HCT116 (cell line): ENCODE measurements at regions not wholly inside any gene's neighbourhood (a gene's known extent, or its start where the extent isn't known, plus 50 kb on each side); places are given as distances from the start of the nearest gene placed in this dataset.

Source experiments
- ATAC-seq: fragments of 200-7000 bp; cut with Tn5 transposase; 2 replicates; pipeline ENCODE4 v1.9.1; 2020; ENCODE audit warnings: mild to moderate bottlenecking, moderate library complexity
- BruUV-seq: library from RNA; stranded (reverse); fragments of 400-500 nt; replicated peaks from 2 replicates; lab custom pipeline; 2021; lab: Mats Ljungman, UMichigan
- CTCF ChIA-PET: fragments of 300-600 bp; sonication (Branson Sonifier 250); formaldehyde crosslinking; loops from one replicate; lab custom pipeline; 2021; ENCODE audit warnings: antibody characterized with exemption; lab: Charles Lee
- POLR2A ChIA-PET: fragments of 300-600, 350-600 bp; sonication (Branson Sonifier 250); formaldehyde crosslinking; loops from one replicate; lab custom pipeline; 2021; ENCODE audit warnings: antibody characterized with exemption; lab: Charles Lee
- RAD21 ChIA-PET, 2 experiments: fragments of 300-600 bp; sonication (Branson Sonifier 250); formaldehyde crosslinking; loops; one replicate each; lab custom pipeline; 2023; ENCODE audit warnings: low total read pairs in 2 of 2; ENCODE audit not compliant: uncharacterized antibody in 2 of 2, unreplicated experiment in 2 of 2, low non-redundant PET in 1 of 2; lab: Charles Lee
- DNase-seq: peaks from one replicate; pipeline ENCODE4 v3.0.0-alpha.2; 2010; ENCODE audit warnings: low read depth, low spot score
- H2AFZ ChIP-seq: fragments of 200-600 bp; shearing (Covaris generic), sonication (generic); 2 replicates; pipeline ENCODE4 v1.6.1; 2017; ENCODE audit warnings: low read depth, mixed run types, mixed read lengths, antibody characterized with exemption, low read length; ENCODE audit not compliant: poor library complexity, severe bottlenecking
- H3K27ac ChIP-seq: 2 replicates; pipeline ENCODE4 v1.5.1; 2012; ENCODE audit warnings: low read depth, low read length
- H3K27me3 ChIP-seq: fragments of 200-600 bp; sonication (generic); 2 replicates; pipeline ENCODE4 v1.6.1; 2016; ENCODE audit warnings: mixed run types, low read length, mixed read lengths; ENCODE audit not compliant: insufficient read depth
- H3K36me3 ChIP-seq, 2 experiments: fragments of 200-500 bp in 1 of 2; fragments of 200-600 bp in 1 of 2; sonication (Bioruptor generic) in 1 of 2; sonication (generic) in 1 of 2; 2 replicates each; pipeline versions ENCODE4 v1.5.1 to v1.6.1; 2014 to 2016; ENCODE audit warnings: low read length in 2 of 2, inconsistent platforms in 1 of 2, mixed read lengths in 1 of 2, mixed run types in 1 of 2; ENCODE audit not compliant: insufficient read depth in 2 of 2, control insufficient read depth in 1 of 2
- H3K4me1 ChIP-seq, 2 experiments: fragments of 200-600 bp in 1 of 2; sonication (generic) in 1 of 2; 2 replicates each; pipeline versions ENCODE4 v1.5.1 to v1.6.1; 2012 to 2017; ENCODE audit warnings: low read length in 2 of 2, inconsistent platforms in 1 of 2, mild to moderate bottlenecking in 1 of 2, mixed read lengths in 1 of 2, mixed run types in 1 of 2, moderate library complexity in 1 of 2; ENCODE audit not compliant: insufficient read depth in 2 of 2, control insufficient read depth in 1 of 2
- H3K4me2 ChIP-seq: fragments of 200-600 bp; sonication (generic); 2 replicates; pipeline ENCODE4 v1.6.1; 2017; ENCODE audit warnings: mixed run types, low read length, mixed read lengths
- H3K4me3 ChIP-seq, 2 experiments: fragments of 200-600 bp in 1 of 2; sonication (generic) in 1 of 2; replicated peaks in 1 of 2; 2 replicates each; pipeline ENCODE4 v1.5.1; 2011 to 2016; ENCODE audit warnings: low read length in 2 of 2, control low read depth in 1 of 2, low read depth in 1 of 2, mild to moderate bottlenecking in 1 of 2, mixed read lengths in 1 of 2, mixed run types in 1 of 2
- H3K79me2 ChIP-seq: fragments of 200-600 bp; sonication (generic); 2 replicates; pipeline ENCODE4 v1.6.1; 2017; ENCODE audit warnings: mild to moderate bottlenecking, mixed run types, low read length, moderate library complexity, mixed read lengths; ENCODE audit not compliant: insufficient read depth
- H3K9ac ChIP-seq: fragments of 200-600 bp; sonication (generic); 2 replicates; pipeline ENCODE4 v1.6.1; 2016; ENCODE audit warnings: low read length, mixed read lengths
- H3K9me2 ChIP-seq: fragments of 200-600 bp; sonication (generic), shearing (Covaris generic); 2 replicates; pipeline ENCODE4 v1.6.1; 2017; ENCODE audit warnings: mixed run types, mild to moderate bottlenecking, moderate library complexity; ENCODE audit not compliant: insufficient read depth
- H3K9me3 ChIP-seq, 2 experiments: fragments of 200-500 bp in 1 of 2; fragments of 200-600 bp in 1 of 2; sonication (Bioruptor generic) in 1 of 2; sonication (generic) in 1 of 2; 2 replicates each; pipeline ENCODE4 v1.6.1; 2014 to 2017; ENCODE audit warnings: low read length in 2 of 2, mixed read lengths in 2 of 2, inconsistent platforms in 1 of 2, low read depth in 1 of 2, mild to moderate bottlenecking in 1 of 2, mixed run types in 1 of 2, moderate library complexity in 1 of 2; ENCODE audit not compliant: control insufficient read depth in 1 of 2, insufficient read depth in 1 of 2
- H4K20me1 ChIP-seq: fragments of 200-600 bp; sonication (generic), shearing (Covaris generic); 2 replicates; pipeline ENCODE4 v1.6.1; 2017; ENCODE audit warnings: mixed run types, mild to moderate bottlenecking, moderate library complexity; ENCODE audit not compliant: insufficient read depth
- CBX3 ChIP-seq: IDR thresholded peaks from 2 replicates; pipeline ENCODE4 v1.6.1; 2012; ENCODE audit warnings: low read depth
- EGR1 ChIP-seq: IDR thresholded peaks from 2 replicates; pipeline ENCODE4 v1.6.1; 2012; ENCODE audit warnings: low read depth
- EZH2 ChIP-seq: fragments of 200-600 bp; sonication (generic); IDR thresholded peaks from 2 replicates; pipeline ENCODE4 v1.6.1; 2017; ENCODE audit warnings: antibody characterized with exemption, mixed run types
- EZH2phosphoT487 ChIP-seq: fragments of 200-600 bp; IDR thresholded peaks from 2 replicates; pipeline ENCODE4 v1.6.1; 2018; ENCODE audit warnings: antibody characterized with exemption, borderline replicate concordance
- FOSL1 ChIP-seq: IDR thresholded peaks from 2 replicates; pipeline ENCODE4 v1.6.1; 2012; ENCODE audit warnings: low read depth
- JUND ChIP-seq: IDR thresholded peaks from 2 replicates; pipeline ENCODE4 v1.6.1; 2012
- MAX ChIP-seq: IDR thresholded peaks from 2 replicates; pipeline ENCODE4 v1.6.1; 2012
- POLR2AphosphoS5 ChIP-seq: IDR thresholded peaks from 2 replicates; pipeline ENCODE4 v1.6.1; 2011; ENCODE audit warnings: mild to moderate bottlenecking, low read depth, low read length, moderate library complexity
- YY1 ChIP-seq: IDR thresholded peaks from 2 replicates; pipeline ENCODE4 v1.6.1; 2011; ENCODE audit warnings: low read length, low read depth, moderate library complexity, mild to moderate bottlenecking; ENCODE audit not compliant: insufficient replicate concordance; ENCODE audit errors: extremely low read depth
- ZFX ChIP-seq: fragments of 450-650 bp; IDR thresholded peaks from 2 replicates; pipeline ENCODE4 v1.6.1; 2017
- intact Hi-C: fragments of 100-400 bp; cut with micrococcal nuclease; formaldehyde crosslinking; loops from 2 replicates; pipeline ENCODE4 v1.10.0; 2022

GRCh38 chr15:69631005-69631404, 178.4 kb downstream of the RPLP1 start:
- ChIA-PET POLR2A (no interaction called here), CTCF (no interaction called here), RAD21 (no interaction called here)
- Histone ChIP-seq H2AFZ (no peak overlapping the region), H3K36me3 (no peaks in the 10 kb centered on the region), H3K4me1 (no peaks in the 10 kb centered on the region), H3K4me3 (no peak overlapping the region), H3K9ac (no peak overlapping the region), H3K79me2 (no peaks in the 10 kb centered on the region), H3K4me2 (no peak overlapping the region), H4K20me1 (no peaks in the 10 kb centered on the region), H3K9me2 (no peaks in the 10 kb centered on the region), H3K9me3 (no peaks in the 10 kb centered on the region; a peak in 1 of 4 replicates), H3K27ac (no peak overlapping the region), H3K27me3 (peaks cover 72% of the 10 kb centered on the region)
- no peak for TF ChIP-seq POLR2AphosphoS5
- TF ChIP-seq MAX: no peak
- TF ChIP-seq CBX3: no peak
- no peak for DNase-seq
- ATAC-seq: no peak
- BruUV-seq: no TSS peak
- intact Hi-C loops: no loop called here

GRCh38 chr15:69631978-69632377, 179.4 kb downstream of the RPLP1 start:
- RAD21 ChIA-PET: no interaction called here
- TF ChIP-seq EGR1: no peak
- TF ChIP-seq EZH2phosphoT487: no peak
- TF ChIP-seq MAX: no peak
- TF ChIP-seq ZFX: no peak
- TF ChIP-seq YY1: no peak
- no peak for TF ChIP-seq EZH2
- TF ChIP-seq FOSL1: no peak
- no peak for TF ChIP-seq JUND
- TF ChIP-seq POLR2AphosphoS5: no peak
- H3K9me3 ChIP-seq: no peaks in the 10 kb centered on the region; a peak in 1 of 4 replicates
- H3K79me2 ChIP-seq: no peaks in the 10 kb centered on the region
- no peaks in the 10 kb centered on the region for H4K20me1 ChIP-seq
- ATAC-seq: no peak
- POLR2A ChIA-PET: no interaction called here
- no peaks in the 10 kb centered on the region for H3K4me1 ChIP-seq
- H2AFZ ChIP-seq: no peak overlapping the region
- no TSS peak for BruUV-seq
- CTCF ChIA-PET: no interaction called here
- H3K27ac ChIP-seq: no peak overlapping the region
- H3K4me2 ChIP-seq: no peak overlapping the region
- intact Hi-C loops: no loop called here
- DNase-seq: no peak
- H3K9me2 ChIP-seq: no peaks in the 10 kb centered on the region
- no peaks in the 10 kb centered on the region for H3K36me3 ChIP-seq
- H3K4me3 ChIP-seq: no peak overlapping the region
- no peak overlapping the region for H3K9ac ChIP-seq
- H3K27me3 ChIP-seq: peaks cover 69% of the 10 kb centered on the region
